Peyer's patch (tissue), 4 donors: ENCODE measurements at regions not wholly inside any gene's neighbourhood (a gene's known extent, or its start where the extent isn't known, plus 50 kb on each side); places are given as distances from the start of the nearest gene placed in this dataset.

Source experiments
- CTCF ChIP-seq, 6 experiments: fragments of 450-650 bp in 4 of 6; fragments of 200-600 bp in 2 of 6; sonication (generic) in 1 of 6; IDR thresholded peaks; one replicate each; pipeline ENCODE4 v1.5.1; 2017 to 2019; ENCODE audit warnings: antibody characterized with exemption in 6 of 6, mild to moderate bottlenecking in 3 of 6, moderate library complexity in 1 of 6
- POLR2A ChIP-seq, 2 donors: fragments of 450-650 bp; IDR thresholded peaks; one replicate each; pipeline ENCODE4 v1.5.1; 2017; ENCODE audit warnings: antibody characterized with exemption in 2 of 2, mild to moderate bottlenecking in 2 of 2, moderate library complexity in 2 of 2

GRCh38 chr9:87084407-87084806 is 137.1 kb upstream of the GAS1 start:
- TF ChIP-seq CTCF (IDR thresholded peaks at IDR 0.05), result no peak
- TF ChIP-seq POLR2A (IDR thresholded peaks at IDR 0.05), result no peak
